Activated CD4-positive, alpha-beta T cell treated with anti-CD3 and anti-CD28 coated beads, Interleukin-10, Interleukin-2, amounts not matched to agents 100 ng/mL and 50 ng/mL, durations not matched to agents 16 hours and 8 hours (primary cell): ENCODE measurements at regions not wholly inside any gene's neighbourhood (a gene's known extent, or its start where the extent isn't known, plus 50 kb on each side); places are given as distances from the start of the nearest gene placed in this dataset.

Experiments
- DNase-seq: peaks from one replicate; pipeline ENCODE4 v3.0.0-alpha.2; 2020

DNA sequence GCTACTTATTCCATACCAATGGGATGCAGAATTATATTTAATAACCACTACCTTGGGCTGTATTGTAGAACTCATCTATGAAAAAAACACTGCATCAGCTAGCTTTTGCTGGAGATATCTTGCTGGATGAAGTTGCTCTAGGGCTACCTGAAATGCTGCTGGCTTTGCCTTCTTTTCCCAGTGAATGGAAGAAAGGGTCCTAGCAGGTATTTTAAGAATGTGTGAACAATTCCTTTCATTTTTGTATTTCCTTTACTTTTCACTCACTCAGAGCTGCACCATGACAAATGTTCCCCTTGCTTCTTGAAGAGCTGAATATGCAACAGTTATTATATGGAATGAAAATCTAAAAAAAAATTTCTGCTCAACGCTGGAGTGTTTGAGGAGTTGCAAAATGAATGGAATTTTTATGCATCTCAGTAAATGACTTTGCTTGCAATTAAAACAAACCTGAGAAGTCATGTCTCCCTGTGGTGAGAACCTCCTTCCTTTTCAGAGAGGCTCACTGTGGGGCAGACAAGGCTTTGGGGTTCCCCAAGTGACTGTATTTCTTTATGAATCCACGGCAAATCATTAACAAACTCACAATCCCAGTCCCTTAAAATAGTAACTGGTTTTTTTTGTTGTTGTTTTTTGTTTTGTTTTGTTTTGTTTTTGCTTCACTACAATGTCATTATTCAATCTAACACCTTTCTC lies 566.8 kb upstream of the KIRREL3 start:
- no peak for DNase-seq

DNA sequence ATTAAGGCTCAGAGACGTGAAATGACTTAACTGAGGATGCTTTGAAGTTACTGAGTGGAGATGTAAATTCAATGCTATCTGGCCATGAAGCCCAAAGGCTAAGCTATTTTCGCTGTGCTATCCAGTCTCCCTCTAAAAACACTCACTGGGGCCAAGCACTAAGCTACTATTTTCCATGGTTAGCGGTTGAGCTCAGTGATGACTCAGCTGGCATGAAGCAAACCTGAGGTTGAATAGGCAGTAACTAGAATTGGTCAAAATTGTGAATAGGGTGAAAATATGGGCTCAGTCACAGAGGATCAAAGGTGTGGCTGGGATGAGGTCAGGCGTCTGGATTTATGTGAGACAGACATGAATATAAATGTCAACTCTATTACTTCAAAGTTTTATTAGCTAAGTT lies 564.2 kb upstream of the KIRREL3 start:
- DNase-seq, result no peak

DNA sequence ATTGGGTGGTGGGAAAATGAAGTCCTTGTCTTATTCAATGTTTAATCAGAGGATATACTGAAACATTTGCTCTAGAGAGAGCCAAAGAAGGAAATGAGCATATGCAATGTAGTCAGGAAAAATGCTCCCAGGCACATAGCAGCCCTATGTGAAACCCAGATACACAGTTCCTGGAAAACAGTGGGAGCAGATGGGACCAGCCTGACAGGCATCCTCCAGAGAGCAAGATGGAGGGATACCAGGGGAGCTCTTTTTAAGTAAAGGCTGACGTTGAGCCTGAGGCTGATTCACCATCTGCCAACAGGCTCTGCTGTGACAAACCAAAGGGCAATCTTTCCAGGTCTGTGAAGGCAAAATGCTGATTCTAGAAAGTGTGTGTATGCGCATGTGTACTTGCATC lies 559.4 kb upstream of the KIRREL3 start:
- DNase-seq, result no peak

DNA sequence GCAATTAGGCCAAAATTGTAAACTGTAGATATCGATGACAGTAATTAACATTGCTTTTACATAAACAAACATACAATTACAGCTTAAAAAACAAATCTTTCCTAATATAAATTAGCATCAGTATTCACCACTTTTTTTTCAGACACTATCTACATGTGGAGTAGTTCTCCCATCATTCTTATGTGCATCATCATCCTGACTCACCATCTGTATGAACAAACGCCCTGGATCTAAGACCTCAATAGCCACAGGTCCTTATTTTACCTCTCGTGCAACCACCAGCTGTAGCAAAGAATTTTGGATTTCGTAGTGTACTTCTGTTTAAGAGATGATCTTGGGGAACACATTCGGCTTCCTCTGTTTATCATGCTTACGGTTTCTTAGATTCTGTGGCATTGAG lies 551.9 kb upstream of the KIRREL3 start:
- DNase-seq, result no peak

DNA sequence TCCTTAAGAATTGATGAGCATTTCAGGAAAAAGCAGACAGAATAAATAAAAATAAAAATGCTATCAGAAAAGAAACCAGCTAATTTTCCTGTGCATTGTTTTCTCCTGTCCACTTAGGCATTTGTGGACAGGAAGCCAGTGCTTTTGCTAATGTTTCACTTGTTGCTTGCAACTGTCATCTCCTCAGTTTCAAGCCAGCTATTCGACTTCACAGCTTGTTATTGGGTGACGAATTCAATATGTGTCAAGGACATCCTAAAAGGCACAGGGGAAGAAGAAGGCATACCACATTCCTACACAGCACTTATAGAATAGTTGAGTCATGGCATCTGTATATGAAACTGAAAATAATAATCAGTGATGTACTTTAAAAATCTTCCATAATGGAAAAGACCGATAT lies 530.6 kb upstream of the KIRREL3 start:
- DNase-seq, result no peak

DNA sequence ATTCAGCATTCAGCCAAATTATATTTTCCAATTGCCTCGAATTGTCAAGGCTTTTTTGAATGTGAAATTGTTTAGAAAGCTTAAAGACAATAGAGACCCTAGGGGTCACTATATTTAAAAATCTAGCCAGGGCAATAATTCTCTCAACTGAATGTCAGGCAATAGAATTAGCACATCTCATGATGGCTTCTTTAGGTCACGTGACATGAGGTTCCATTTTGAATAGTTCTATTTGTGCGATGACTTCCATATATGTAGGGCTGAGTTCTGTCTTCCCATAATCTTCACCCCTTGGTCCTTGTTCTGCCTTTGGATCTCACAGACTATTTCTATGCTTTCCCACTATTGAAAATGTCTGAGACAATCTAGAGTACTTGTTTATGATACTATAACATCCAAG lies 527.7 kb upstream of the KIRREL3 start:
- DNase-seq, result no peak

DNA sequence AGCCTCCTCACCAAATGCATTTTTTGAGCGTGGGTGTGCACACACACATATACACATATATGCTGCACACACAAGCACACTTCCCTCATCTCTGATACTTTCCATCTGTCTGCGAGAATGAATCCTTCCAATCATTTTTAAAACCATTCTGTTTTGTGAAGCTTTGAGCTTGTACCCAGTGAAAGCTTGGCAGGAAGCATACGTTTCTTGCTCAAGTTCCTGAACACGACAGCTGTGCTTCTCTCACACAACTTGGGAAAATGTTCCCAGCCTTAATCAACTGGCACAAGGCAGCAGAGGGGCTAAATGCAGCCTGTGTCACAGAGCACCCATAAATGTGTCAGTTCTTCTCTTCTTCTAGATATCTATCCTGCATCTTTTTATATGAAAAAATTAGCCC lies 524.0 kb upstream of the KIRREL3 start:
- no peak for DNase-seq

DNA sequence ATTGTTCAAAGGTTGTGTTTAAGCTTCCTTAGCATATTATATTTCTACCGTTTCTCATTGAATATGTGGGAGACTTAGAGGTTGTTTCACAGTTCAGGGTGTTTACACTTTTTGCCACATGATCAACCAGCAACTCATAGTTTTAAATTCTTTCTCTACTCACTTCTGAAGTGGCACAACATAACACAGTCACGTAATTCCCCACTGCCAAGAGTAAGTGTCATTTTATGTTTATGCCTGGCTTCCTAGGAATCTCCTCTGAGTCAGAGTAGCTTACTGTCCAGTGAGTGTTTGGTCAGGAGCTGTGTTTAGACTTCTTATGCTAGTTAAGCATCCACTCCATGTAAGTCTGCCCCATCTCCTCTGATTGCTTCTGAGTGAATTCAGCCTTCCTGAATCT lies 520.8 kb upstream of the KIRREL3 start:
- no peak for DNase-seq

DNA sequence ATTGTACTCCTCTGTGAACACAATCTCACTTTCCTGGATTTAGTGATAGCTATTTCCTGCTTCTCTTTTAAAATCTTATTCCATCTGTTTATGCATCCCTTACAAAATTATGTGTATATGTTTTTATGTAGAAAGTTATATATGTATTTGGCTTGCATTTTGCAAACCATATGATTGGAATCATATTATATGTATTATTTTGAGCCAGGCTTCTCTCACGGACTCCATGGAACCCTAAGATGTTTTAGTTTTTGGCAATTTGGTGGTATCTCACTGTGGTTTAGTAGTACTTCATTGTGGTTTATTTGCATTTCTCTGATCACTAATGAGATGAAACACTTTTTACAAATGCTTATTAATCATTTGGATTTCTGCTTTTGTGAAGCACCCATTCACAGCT lies 507.3 kb upstream of the KIRREL3 start:
- DNase-seq, result no peak

DNA sequence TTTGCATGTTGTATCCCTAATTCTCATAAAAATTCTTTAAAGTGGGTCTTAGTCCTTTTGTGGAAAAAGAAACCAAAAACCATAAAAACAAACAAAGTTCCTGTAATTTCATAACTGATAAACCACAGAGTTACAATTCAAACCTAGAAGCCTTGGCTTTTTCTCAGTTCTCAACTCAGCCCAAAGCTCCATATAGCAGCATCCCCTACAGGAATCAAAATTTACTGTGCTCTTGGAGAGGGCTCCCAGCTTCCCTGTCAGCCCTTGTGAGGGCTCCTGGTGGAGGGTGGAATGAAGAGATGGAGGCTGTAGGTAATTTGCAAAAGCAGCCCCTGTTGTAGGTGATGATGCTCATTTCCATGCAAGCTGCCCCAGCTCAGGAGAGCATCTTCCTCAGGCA lies 506.1 kb upstream of the KIRREL3 start:
- no peak for DNase-seq

DNA sequence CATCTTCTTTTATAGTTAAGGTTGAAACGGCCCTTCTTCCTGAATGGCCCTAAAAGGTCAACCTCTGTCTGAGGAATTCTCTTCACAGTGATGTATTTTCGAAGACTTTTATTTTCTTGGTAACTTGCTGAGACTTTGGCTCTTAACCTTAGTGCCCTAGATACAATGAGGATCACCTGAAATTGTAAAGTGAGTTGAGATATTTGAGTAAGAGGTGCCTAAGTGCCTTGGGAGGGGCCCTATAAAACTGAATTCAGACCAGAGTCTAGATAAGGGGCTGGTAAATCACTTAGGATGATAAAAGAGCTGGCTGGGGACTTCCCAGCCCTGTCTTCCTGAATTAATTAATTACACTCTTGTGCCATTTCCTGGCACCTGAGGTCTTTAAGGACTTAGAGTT lies 505.6 kb upstream of the KIRREL3 start:
- DNase-seq, result no peak

DNA sequence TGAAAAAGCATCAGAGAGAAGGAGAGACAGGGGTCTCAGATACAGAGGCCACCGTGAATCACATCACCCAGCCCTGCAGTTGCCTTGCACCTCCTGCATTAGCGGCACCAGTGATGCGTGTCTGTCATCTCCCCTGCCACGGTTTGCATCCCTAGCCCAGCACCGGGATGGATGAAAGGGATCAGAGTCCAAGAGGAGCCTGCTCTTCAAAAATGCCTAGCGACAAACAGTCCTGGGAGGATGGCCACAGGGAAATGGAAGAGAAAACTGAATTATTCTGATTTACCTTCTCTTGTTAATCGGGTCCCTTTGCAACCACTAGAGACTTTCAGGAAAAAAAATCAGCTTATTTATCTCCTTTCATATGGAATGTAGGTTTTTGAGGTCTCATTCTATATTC lies 495.6 kb upstream of the KIRREL3 start:
- no peak for DNase-seq

DNA sequence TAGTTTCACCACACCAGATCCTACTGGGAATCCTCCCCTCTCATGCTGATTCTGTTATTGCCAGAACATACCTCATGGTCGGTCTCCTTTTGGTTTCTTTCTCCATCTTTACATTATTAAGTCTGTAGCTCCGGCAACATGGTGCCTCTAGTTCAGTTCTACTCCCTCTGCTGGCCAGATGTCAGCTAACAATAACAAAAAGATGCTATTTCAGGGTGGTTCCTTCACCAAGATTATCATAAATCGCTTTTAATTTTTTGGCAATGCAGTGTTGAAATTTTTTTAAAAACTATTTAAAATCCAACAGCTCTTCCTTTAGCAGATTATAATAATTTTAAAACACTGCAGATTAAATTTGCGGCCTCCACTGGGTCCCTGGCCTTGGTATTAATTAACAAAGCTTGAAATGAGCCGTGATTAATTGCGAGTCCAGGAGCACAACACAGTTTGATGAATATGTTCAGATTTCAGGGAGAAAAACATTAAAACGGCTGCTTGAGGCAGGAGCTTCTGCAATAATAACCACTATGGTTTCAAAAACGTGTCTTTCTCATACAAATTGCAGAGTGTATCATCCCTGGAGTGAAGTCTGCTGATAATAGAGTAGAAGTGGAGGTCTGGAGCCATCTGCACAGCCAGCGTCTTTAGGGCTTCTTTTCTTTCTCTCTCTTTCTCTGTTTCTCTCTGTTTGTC lies 492.9 kb upstream of the KIRREL3 start:
- DNase-seq, result no peak

DNA sequence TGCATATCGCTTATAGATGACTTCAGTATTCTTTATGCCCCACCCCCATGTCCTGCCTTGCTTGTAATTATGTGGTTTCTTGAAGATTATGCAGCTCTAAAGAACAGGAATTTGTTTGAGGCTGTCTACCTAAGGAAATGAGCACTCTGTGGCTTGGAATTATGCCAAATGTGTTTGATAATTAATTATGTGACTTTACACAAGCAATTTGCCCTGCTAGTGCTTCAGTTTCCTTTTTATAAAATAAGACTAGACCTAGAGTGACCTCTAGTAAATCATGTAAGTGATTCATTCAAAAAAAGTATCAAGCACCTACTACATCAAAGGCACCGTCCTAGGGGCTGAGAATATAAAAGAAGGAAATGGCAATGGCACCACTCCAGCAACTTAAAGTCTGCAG lies 491.5 kb upstream of the KIRREL3 start:
- no peak for DNase-seq

DNA sequence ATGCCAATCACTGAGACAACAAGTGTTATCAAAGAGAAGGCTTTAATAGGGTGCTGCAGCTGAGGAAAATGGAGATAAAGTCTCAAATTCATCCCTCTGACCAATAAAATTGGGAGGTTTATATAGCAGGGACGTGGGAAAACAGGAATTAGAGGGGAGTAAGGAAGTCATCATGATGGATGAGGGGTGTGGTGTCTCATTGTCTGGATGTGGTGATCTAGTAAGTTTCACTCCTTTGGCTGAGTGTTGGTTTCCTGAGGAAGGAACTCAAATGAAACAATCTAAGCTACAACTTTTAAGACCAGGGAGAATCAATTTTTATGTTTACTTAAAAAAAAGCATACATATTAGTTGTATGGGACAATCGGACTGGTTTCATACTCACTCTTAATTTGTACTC lies 491.0 kb upstream of the KIRREL3 start:
- DNase-seq, result no peak

DNA sequence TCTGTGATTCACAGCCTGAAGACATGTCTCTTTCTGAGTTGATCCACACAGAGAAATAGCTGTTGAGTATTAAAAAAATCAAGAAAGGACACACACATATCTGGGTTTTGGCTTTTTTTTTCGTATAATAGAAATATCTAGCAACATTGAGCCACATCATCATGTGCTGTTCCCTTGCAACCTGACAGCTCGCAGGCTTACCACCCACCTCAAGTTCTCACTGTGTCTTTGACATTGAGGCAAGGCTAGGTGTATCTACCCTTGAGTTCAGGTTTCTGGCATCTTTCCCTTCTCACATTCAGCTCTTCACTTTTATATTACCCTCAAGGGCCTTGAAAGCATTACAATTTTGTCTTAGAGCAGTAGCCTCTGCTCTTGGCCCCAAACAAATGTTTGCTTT lies 490.3 kb upstream of the KIRREL3 start:
- no peak for DNase-seq

DNA sequence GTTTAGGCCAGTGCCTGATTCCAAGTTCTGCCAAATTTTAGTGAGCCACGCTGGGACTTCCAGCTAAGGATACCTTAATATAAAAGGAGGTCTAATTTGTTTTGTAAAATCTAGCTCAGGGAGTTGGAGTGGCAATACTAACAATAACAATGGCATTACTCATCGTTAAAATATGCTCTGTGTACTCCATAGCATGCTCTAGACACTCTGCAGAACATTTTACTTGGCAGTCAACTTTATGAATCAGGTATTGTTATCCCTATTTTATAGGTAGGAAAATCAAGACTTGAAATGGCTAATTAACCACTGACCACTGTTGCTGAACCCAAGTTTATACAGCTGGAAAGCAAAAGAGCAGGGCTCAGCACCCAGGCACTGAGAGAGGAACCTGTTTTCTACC lies 485.0 kb upstream of the KIRREL3 start:
- DNase-seq, result no peak

DNA sequence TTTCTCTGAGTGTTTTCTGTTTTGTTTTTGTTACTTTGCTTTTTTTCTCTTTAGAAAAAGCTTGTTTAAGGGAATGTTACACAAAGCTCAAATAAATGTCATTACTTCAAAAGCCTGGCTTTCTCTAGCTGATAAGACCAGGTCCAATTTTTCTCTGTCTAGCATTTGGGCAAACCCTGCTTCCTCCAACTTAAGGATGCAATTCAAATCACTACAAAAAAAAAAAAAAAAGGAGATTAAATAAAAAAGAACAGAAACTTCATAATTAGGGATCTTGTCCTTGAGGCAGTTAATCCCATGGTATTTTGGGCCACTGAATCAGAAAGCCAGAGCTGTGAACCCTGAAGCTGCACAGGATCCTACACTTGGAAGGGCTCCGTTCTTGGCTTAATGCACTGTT lies 480.8 kb upstream of the KIRREL3 start:
- DNase-seq, result no peak

DNA sequence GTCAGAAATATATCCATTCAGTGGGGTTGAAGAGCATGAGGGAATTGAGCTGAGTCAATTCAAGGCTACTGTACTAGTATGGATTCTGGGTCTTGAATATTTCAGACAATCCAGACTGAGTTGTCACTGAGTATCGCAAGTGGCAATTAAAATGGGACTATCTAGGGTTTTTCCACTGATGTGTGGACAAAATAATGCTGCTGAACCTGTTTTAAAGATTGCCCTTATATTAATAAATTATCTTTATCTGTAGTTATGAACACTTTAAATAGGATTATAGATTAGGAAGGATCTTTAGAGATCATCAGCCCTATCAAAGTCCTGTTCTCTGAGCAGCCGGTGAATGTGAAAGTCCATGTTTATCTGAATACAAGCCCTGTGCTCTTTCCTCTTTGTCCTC lies 478.3 kb upstream of the KIRREL3 start:
- DNase-seq, result no peak

DNA sequence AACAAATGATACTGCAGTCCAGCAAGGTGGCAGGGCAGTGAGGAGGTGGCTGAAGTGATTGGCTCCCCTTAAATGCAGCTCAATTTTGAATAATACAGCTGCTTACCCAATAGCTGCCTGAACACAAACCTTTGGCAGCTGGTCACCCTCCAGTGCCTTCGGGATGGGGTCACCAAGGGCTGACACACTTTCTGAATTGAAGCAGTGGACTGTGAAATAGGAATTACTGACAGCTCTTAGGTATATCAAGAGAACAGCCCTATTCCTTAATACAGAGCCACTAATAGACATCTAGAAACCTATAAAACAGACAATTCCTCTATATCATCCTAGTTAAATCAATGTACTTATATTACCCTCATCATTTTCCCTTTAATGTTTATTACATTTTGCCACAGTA lies 474.2 kb upstream of the KIRREL3 start:
- DNase-seq, result no peak

DNA sequence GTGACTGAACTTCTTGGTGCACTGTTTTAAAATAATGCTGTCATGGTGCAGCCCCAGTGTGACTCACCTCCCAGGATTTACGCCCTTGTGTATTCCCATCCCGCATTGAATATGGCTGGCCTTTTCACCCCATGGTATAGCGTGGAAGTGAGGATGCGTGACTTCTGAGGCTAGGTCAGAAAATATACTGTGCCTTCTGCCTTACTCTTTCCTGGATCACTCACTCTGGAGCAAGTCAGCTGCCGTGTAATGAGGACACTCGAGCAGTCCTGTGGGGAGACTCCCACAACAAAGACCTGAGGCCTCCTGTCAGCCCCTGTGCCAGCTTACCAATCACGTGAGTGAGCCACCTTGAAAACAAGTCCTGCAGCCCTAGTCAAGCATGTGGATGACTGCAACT lies 471.9 kb upstream of the KIRREL3 start:
- no peak for DNase-seq

DNA sequence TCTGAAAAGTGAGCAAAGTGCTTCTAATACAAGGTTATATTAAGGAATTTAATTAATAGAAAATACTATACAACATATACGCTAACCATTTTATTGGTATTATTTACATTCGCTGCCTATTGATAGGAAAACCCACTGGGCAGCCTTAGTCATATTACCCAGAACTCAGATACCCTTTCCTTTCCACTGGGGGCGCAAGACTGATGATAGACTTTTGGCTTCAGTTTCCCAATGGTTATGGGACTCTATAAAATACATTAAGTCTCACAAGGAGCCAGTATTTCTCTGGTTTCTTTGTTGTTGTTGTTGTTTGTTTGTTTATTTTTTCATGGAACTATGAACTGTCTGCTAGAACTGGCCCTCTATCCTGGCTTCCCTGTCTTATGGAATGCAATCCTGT lies 471.1 kb upstream of the KIRREL3 start:
- DNase-seq, result no peak

DNA sequence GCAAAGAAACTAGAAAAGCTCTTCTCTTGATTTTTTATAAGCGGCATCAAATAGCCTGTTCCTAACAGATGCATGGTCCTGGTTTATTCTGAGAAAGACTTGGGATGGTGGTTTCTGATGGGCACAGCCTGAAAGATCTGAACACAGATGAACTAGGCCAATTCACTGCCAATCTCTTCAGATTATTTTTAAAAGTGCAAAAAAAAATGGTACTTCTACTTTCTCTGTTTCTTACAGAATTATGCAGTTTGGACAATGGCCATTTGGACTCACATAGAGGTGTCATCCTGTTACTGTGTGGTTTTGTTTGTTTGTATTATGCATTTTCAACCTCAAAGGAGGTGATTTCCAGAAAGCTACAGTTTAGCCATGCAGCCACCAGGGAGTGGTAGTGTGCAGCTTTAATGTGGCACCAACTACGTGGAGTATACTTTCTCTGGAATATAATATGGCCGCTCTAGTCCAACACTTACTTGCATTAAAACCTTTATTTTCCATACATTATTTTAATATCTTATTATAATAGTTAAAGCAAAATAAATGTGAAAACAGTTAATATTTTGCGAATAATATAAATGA lies 469.8 kb upstream of the KIRREL3 start:
- DNase-seq, result peak; percentile 26

DNA sequence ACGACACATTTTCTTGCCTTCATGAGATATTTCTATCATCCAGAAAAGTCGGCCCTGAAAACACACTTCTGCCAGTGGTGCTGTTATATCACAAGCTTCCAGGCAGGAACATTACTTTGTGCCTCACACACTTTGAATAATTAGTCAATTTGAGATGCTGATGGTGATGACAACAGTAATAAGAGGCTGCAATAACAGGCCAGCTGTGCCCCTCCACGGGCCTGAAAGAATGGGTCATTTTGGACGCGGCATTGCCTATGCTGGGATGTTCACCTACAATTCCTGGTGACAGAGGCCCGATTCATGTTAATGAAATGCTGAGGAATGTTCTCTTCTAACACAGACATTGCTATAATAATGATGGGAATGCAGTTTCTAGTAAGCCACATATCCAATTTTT lies 463.8 kb upstream of the KIRREL3 start:
- no peak for DNase-seq

DNA sequence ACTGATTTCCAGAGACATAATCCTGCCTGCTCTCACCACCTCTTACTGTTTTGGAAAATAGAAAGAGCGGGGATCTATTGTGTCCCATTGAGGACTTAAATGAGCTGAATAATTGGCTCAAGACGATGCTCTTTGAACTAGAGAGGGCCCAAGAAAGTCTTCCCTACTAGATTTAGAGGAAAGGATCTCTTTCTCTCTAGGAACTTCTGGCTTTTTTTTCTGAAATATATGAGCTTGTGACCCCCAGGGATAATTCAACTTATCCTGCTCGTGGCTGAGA lies 461.4 kb upstream of the KIRREL3 start:
- no peak for DNase-seq
